H9 (cell line): ENCODE measurements at regions not wholly inside any gene's neighbourhood (a gene's known extent, or its start where the extent isn't known, plus 50 kb on each side); places are given as distances from the start of the nearest gene placed in this dataset.

Experiments used
- DNase-seq: peaks from one replicate; pipeline ENCODE4 v3.0.0-alpha.2; 2017
- H2AFZ ChIP-seq: one replicate; pipeline ENCODE4 v1.6.1; 2013; ENCODE audit warnings: mild to moderate bottlenecking, low read length, control low read depth, moderate library complexity
- H2AK5ac ChIP-seq: 2 replicates; pipeline ENCODE4 v1.6.1; 2013; ENCODE audit warnings: low read length, control low read depth, mixed read lengths; ENCODE audit not compliant: insufficient read length
- H2BK120ac ChIP-seq: one replicate; pipeline ENCODE4 v1.6.1; 2013; ENCODE audit warnings: low read depth, mild to moderate bottlenecking, low read length, control low read depth, inconsistent platforms; ENCODE audit not compliant: poor library complexity, severe bottlenecking
- H2BK12ac ChIP-seq: 2 replicates; pipeline ENCODE4 v1.6.1; 2013; ENCODE audit warnings: low read length, control low read depth, mixed read lengths, low read depth; ENCODE audit not compliant: insufficient read length
- H2BK15ac ChIP-seq: 2 replicates; pipeline ENCODE4 v1.6.1; 2013; ENCODE audit warnings: low read depth, low read length, control low read depth
- H2BK20ac ChIP-seq: one replicate; pipeline ENCODE4 v1.6.1; 2013; ENCODE audit warnings: low read depth, mild to moderate bottlenecking, low read length, control low read depth, inconsistent platforms; ENCODE audit not compliant: poor library complexity, severe bottlenecking
- H2BK5ac ChIP-seq: 2 replicates; pipeline ENCODE4 v1.6.1; 2013; ENCODE audit warnings: low read length, control low read depth, mixed read lengths; ENCODE audit not compliant: insufficient read length
- H3K14ac ChIP-seq: 2 replicates; pipeline ENCODE4 v1.6.1; 2013; ENCODE audit warnings: low read length, control low read depth; ENCODE audit not compliant: insufficient read depth
- H3K18ac ChIP-seq: 2 replicates; pipeline ENCODE4 v1.6.1; 2013; ENCODE audit warnings: low read depth, mild to moderate bottlenecking, mixed read lengths, low read length, control low read depth; ENCODE audit not compliant: insufficient read length
- H3K23ac ChIP-seq: 2 replicates; pipeline ENCODE4 v1.6.1; 2013; ENCODE audit warnings: low read length, control low read depth, mixed read lengths, low read depth; ENCODE audit not compliant: insufficient read length
- H3K23me2 ChIP-seq: 2 replicates; pipeline ENCODE4 v1.6.1; 2013; ENCODE audit warnings: low read depth, mild to moderate bottlenecking, mixed read lengths, low read length, control low read depth; ENCODE audit not compliant: insufficient read length, poor library complexity, severe bottlenecking
- H3K27ac ChIP-seq: 2 replicates; pipeline ENCODE4 v1.5.1; 2013; ENCODE audit warnings: low read length, control low read depth, mixed read lengths, low read depth; ENCODE audit not compliant: insufficient read length
- H3K27me3 ChIP-seq: 2 replicates; pipeline ENCODE4 v1.6.1; 2013; ENCODE audit warnings: low read length, control low read depth, inconsistent platforms; ENCODE audit not compliant: insufficient read depth
- H3K4ac ChIP-seq: 2 replicates; pipeline ENCODE4 v1.6.1; 2013; ENCODE audit warnings: low read depth, mild to moderate bottlenecking, control low read depth, inconsistent platforms, low read length, moderate library complexity
- H3K4me1 ChIP-seq: 2 replicates; pipeline ENCODE4 v1.6.1; 2013; ENCODE audit warnings: low read length, control low read depth, inconsistent platforms; ENCODE audit not compliant: insufficient read depth
- H3K4me2 ChIP-seq: 2 replicates; pipeline ENCODE4 v1.6.1; 2013; ENCODE audit warnings: low read length, control low read depth, mixed read lengths; ENCODE audit not compliant: insufficient read length, insufficient read depth
- H3K56ac ChIP-seq: 2 replicates; pipeline ENCODE4 v1.6.1; 2013; ENCODE audit warnings: low read depth, mild to moderate bottlenecking, mixed read lengths, low read length, control low read depth; ENCODE audit not compliant: insufficient read length
- H3K79me1 ChIP-seq: 2 replicates; pipeline ENCODE4 v1.6.1; 2013; ENCODE audit warnings: low read depth, mild to moderate bottlenecking, moderate library complexity, low read length, control low read depth, inconsistent platforms; ENCODE audit not compliant: insufficient read depth, poor library complexity, severe bottlenecking
- H3K79me2 ChIP-seq: 2 replicates; pipeline ENCODE4 v1.6.1; 2013; ENCODE audit warnings: low read length, control low read depth, inconsistent platforms; ENCODE audit not compliant: insufficient read depth
- H3K9ac ChIP-seq: 2 replicates; pipeline ENCODE4 v1.6.1; 2013; ENCODE audit warnings: low read length, control low read depth, mixed read lengths; ENCODE audit not compliant: insufficient read length; ENCODE audit errors: extremely low read depth
- H3K9me3 ChIP-seq: one replicate; pipeline ENCODE4 v1.6.1; 2013; ENCODE audit warnings: low read depth, low read length, inconsistent platforms; ENCODE audit not compliant: control insufficient read depth
- H3T11ph ChIP-seq: one replicate; pipeline ENCODE4 v1.6.1; 2013; ENCODE audit warnings: mild to moderate bottlenecking, low read length, control low read depth, inconsistent platforms
- H4K20me1 ChIP-seq: one replicate; pipeline ENCODE4 v1.6.1; 2013; ENCODE audit not compliant: control insufficient read depth, insufficient read length, insufficient read depth
- H4K5ac ChIP-seq: 2 replicates; pipeline ENCODE4 v1.6.1; 2013; ENCODE audit warnings: low read depth, mild to moderate bottlenecking, mixed read lengths, low read length, control low read depth; ENCODE audit not compliant: insufficient read length
- H4K8ac ChIP-seq: replicated peaks from 2 replicates; pipeline ENCODE4 v1.6.1; 2013; ENCODE audit warnings: low read length, control low read depth, mixed read lengths, low read depth; ENCODE audit not compliant: insufficient read length
- H4K91ac ChIP-seq: 2 replicates; pipeline ENCODE4 v1.6.1; 2013; ENCODE audit warnings: low read depth, mild to moderate bottlenecking, moderate library complexity, mixed read lengths, low read length, control low read depth; ENCODE audit not compliant: insufficient read length
- H3K27ac Mint-ChIP-seq, 3 experiments: 2 replicates in 2 of 3; 3 replicates in 1 of 3; pipeline ENCODE4 v1.8.0; 2020 to 2021; ENCODE audit warnings: mixed read lengths in 3 of 3, mild to moderate bottlenecking in 1 of 3, moderate library complexity in 1 of 3
- H3K27me3 Mint-ChIP-seq: 2 replicates; pipeline ENCODE4 v1.8.0; 2021; ENCODE audit warnings: low read depth, mild to moderate bottlenecking, moderate library complexity, mixed read lengths
- H3K36me3 Mint-ChIP-seq, 3 experiments: 2 replicates in 2 of 3; 3 replicates in 1 of 3; pipeline ENCODE4 v1.8.0; 2020 to 2021; ENCODE audit warnings: low read depth in 3 of 3, mixed read lengths in 3 of 3; ENCODE audit not compliant: insufficient read depth in 1 of 3
- H3K4me1 Mint-ChIP-seq, 2 experiments: 2 replicates each; pipeline ENCODE4 v1.8.0; 2020; ENCODE audit warnings: mixed read lengths in 2 of 2
- H3K4me3 Mint-ChIP-seq, 2 experiments: 2 replicates in 1 of 2; 3 replicates in 1 of 2; pipeline ENCODE4 v1.8.0; 2020 to 2021; ENCODE audit warnings: mild to moderate bottlenecking in 2 of 2, mixed read lengths in 2 of 2, moderate library complexity in 1 of 2
- H3K9me3 Mint-ChIP-seq, 2 experiments: 2 replicates in 1 of 2; 3 replicates in 1 of 2; pipeline ENCODE4 v1.8.0; 2020; ENCODE audit warnings: mild to moderate bottlenecking in 2 of 2, mixed read lengths in 2 of 2, moderate library complexity in 1 of 2
- CTCF ChIP-seq: fragments of 200-600 bp; sonication (generic); conservative IDR thresholded peaks from 3 replicates; pipeline ENCODE4 v1.8.0; 2021; ENCODE audit warnings: antibody characterized with exemption, mild to moderate bottlenecking
- WGBS: extraction: QIAGEN DNeasy Blood & Tissue Kit; methylation state at CpG from one replicate; pipeline ENCODE4 v1.1.7; 2013; ENCODE audit warnings: missing lambda C conversion rate, low lambda C conversion rate, mixed read lengths; ENCODE audit not compliant: insufficient read length; ENCODE audit errors: extremely low coverage; 5-methylcytosine and 5-hydroxymethylcytosine counted together

GRCh38 chr17:53100126-53100525 lies 722.6 kb upstream of the KIF2B start:
- peaks cover 0 to 13% of the 10 kb centered on the region in 2 experiments; a peak in 2 of 4 replicates for H3K4me1 Mint-ChIP-seq

More at GRCh38 chr17:53100126-53100525, 722.6 kb upstream of the KIF2B start:
- H3K4ac ChIP-seq = no peak overlapping the region
- no peak overlapping the region for H3K27ac ChIP-seq
- Mint-ChIP-seq H3K4me3 (no peak overlapping the region), H3K9me3 (peaks cover 5 to 6% of the 10 kb centered on the region in 2 experiments; a peak in 3 of 5 replicates), H3K27ac (no peak overlapping the region), H3K27me3 (no peaks in the 10 kb centered on the region), H3K36me3 (peaks cover 0 to 6% (median 2%) of the 10 kb centered on the region in 3 experiments; a peak in 3 of 7 replicates)
- H2AFZ ChIP-seq = no peak overlapping the region
- H2BK12ac ChIP-seq = no peak overlapping the region
- H3K9ac ChIP-seq = no peak overlapping the region
- no peaks in the 10 kb centered on the region for H3K23me2 ChIP-seq
- no peak overlapping the region for H2AK5ac ChIP-seq
- no peak overlapping the region for H2BK5ac ChIP-seq
- H3K79me1 ChIP-seq = no peaks in the 10 kb centered on the region
- no peak overlapping the region for H2BK120ac ChIP-seq
- H4K8ac ChIP-seq = no peak overlapping the region
- H3T11ph ChIP-seq = no peak overlapping the region
- no peak overlapping the region for H2BK20ac ChIP-seq
- H2BK15ac ChIP-seq = no peak overlapping the region
- H3K14ac ChIP-seq = no peak overlapping the region
- no peak overlapping the region for H4K5ac ChIP-seq
- WGBS = no CpG with 5 or more reads among the region's 3 CpGs
- TF ChIP-seq CTCF = no peak
- H3K27me3 ChIP-seq = no peaks in the 10 kb centered on the region
- H3K23ac ChIP-seq = no peak overlapping the region
- no peaks in the 10 kb centered on the region for H4K20me1 ChIP-seq
- no peak overlapping the region for H3K4me2 ChIP-seq
- H3K18ac ChIP-seq = no peak overlapping the region
- no peaks in the 10 kb centered on the region for H3K4me1 ChIP-seq
- H3K79me2 ChIP-seq = no peaks in the 10 kb centered on the region
- no peaks in the 10 kb centered on the region for H3K9me3 ChIP-seq
- no peak overlapping the region for H3K56ac ChIP-seq
- DNase-seq = no peak
- no peak overlapping the region for H4K91ac ChIP-seq
